HEK293 (cell line): ENCODE measurements at regions not wholly inside any gene's neighbourhood (a gene's known extent, or its start where the extent isn't known, plus 50 kb on each side); places are given as distances from the start of the nearest gene placed in this dataset.

Experiments used
- CTCF ChIP-seq: fragments of 450-650 bp; formaldehyde crosslinking; IDR thresholded peaks from 2 replicates; pipeline ENCODE4 v1.5.1; 2016; ENCODE audit warnings: missing biosample characterization, missing genetic modification characterization
- ZBTB48 ChIP-seq: fragments of 450-650 bp; formaldehyde crosslinking; IDR thresholded peaks from 2 replicates; pipeline ENCODE4 v1.5.1; 2016; ENCODE audit warnings: missing biosample characterization, missing genetic modification characterization

GRCh38 chr1:4075436-4076225, 175.6 kb upstream of the C1orf174 start:
- TF ChIP-seq CTCF (tag by site-specific recombination) (no peak), ZBTB48 (no peak)
